IMR-90 (cell line): ENCODE measurements at regions not wholly inside any gene's neighbourhood (a gene's known extent, or its start where the extent isn't known, plus 50 kb on each side); places are given as distances from the start of the nearest gene placed in this dataset.

ENCODE experiments used
- ATAC-seq: fragments of 200-7000 bp; cut with Tn5 transposase; 2 replicates; pipeline ENCODE4 v1.9.1; 2020; ENCODE audit warnings: low read depth, mild to moderate bottlenecking, moderate library complexity
- BruUV-seq: library from RNA; stranded (reverse); fragments of 400-500 nt; replicated peaks from 2 replicates; lab custom pipeline; 2021; lab: Mats Ljungman, UMichigan
- CTCF ChIA-PET: fragments of 300-600 bp; formaldehyde crosslinking; extraction: SDS; loops from one replicate; lab custom pipeline; 2021; ENCODE audit warnings: antibody characterized with exemption; lab: Yijun Ruan, JAX
- POLR2A ChIA-PET: fragments of 300-600 bp; sonication (Branson Sonifier 250); formaldehyde crosslinking; loops from one replicate; lab custom pipeline; 2022; ENCODE audit warnings: antibody characterized with exemption; ENCODE audit not compliant: unreplicated experiment; lab: Charles Lee
- DNase-seq: peaks from one replicate; pipeline ENCODE4 v3.0.0; 2013
- H2AFZ ChIP-seq: replicated peaks from 2 replicates; pipeline ENCODE3; 2013; ENCODE audit warnings: low read length, mild to moderate bottlenecking; ENCODE audit not compliant: poor library complexity
- H2AK5ac ChIP-seq: 2 replicates; pipeline ENCODE4 v1.6.1; 2013; ENCODE audit warnings: low read depth, low read length, inconsistent platforms
- H2AK9ac ChIP-seq: replicated peaks from 2 replicates; pipeline ENCODE3; 2013; ENCODE audit warnings: mild to moderate bottlenecking, low read depth, low read length, moderate library complexity; ENCODE audit not compliant: poor library complexity
- H2BK120ac ChIP-seq: 2 replicates; pipeline ENCODE4 v1.6.1; 2013; ENCODE audit warnings: low read depth, low read length, inconsistent platforms
- H2BK15ac ChIP-seq: 3 replicates; pipeline ENCODE4 v1.6.1; 2013; ENCODE audit warnings: low read depth, low read length, inconsistent platforms
- H2BK20ac ChIP-seq: 2 replicates; pipeline ENCODE4 v1.6.1; 2013; ENCODE audit warnings: low read depth, mild to moderate bottlenecking, inconsistent platforms, low read length, moderate library complexity
- H2BK5ac ChIP-seq: 2 replicates; pipeline ENCODE4 v1.6.1; 2013; ENCODE audit warnings: mild to moderate bottlenecking, low read depth, low read length, inconsistent platforms; ENCODE audit not compliant: poor library complexity, severe bottlenecking
- H3K14ac ChIP-seq: replicated peaks from 2 replicates; pipeline ENCODE4 v1.6.1; 2013; ENCODE audit warnings: low read depth, low read length, inconsistent platforms
- H3K18ac ChIP-seq: 2 replicates; pipeline ENCODE4 v1.6.1; 2013; ENCODE audit warnings: low read depth, low read length, control low read depth
- H3K23ac ChIP-seq: 2 replicates; pipeline ENCODE4 v1.6.1; 2013; ENCODE audit warnings: low read depth, low read length, inconsistent platforms
- H3K27ac ChIP-seq: 2 replicates; pipeline ENCODE4 v1.5.1; 2013; ENCODE audit warnings: mild to moderate bottlenecking, control low read depth, low read length; ENCODE audit not compliant: insufficient read depth
- H3K27me3 ChIP-seq: 2 replicates; pipeline ENCODE4 v1.6.1; 2013; ENCODE audit warnings: low read length; ENCODE audit not compliant: control insufficient read depth, insufficient read depth
- H3K36me3 ChIP-seq: 2 replicates; pipeline ENCODE4 v1.6.1; 2013; ENCODE audit warnings: low read length, mixed read lengths; ENCODE audit not compliant: control insufficient read depth, insufficient read depth
- H3K4ac ChIP-seq: 2 replicates; pipeline ENCODE4 v1.6.1; 2013; ENCODE audit warnings: low read depth, low read length, inconsistent platforms
- H3K4me1 ChIP-seq: 2 replicates; pipeline ENCODE4 v1.6.1; 2013; ENCODE audit warnings: low read length, mixed read lengths; ENCODE audit not compliant: control insufficient read depth, insufficient read depth
- H3K4me2 ChIP-seq: 2 replicates; pipeline ENCODE4 v1.6.1; 2013; ENCODE audit warnings: low read depth, mild to moderate bottlenecking, control low read depth, low read length, moderate library complexity
- H3K4me3 ChIP-seq: 2 replicates; pipeline ENCODE4 v1.5.1; 2013; ENCODE audit warnings: low read depth, mild to moderate bottlenecking, control low read depth, low read length, moderate library complexity; ENCODE audit not compliant: insufficient read depth
- H3K56ac ChIP-seq: 2 replicates; pipeline ENCODE4 v1.6.1; 2013; ENCODE audit warnings: low read length, inconsistent platforms; ENCODE audit not compliant: insufficient read depth; ENCODE audit errors: extremely low read depth
- H3K79me1 ChIP-seq, 2 experiments: 2 replicates each; pipeline ENCODE4 v1.6.1; 2013; ENCODE audit warnings: low read length in 2 of 2, inconsistent platforms in 1 of 2, low read depth in 1 of 2
- H3K9ac ChIP-seq: 2 replicates; pipeline ENCODE4 v1.6.1; 2013; ENCODE audit warnings: low read depth, low read length, control low read depth
- H3K9me1 ChIP-seq: 2 replicates; pipeline ENCODE4 v1.6.1; 2013; ENCODE audit warnings: low read length, inconsistent platforms; ENCODE audit not compliant: insufficient read depth
- H3K9me3 ChIP-seq: 2 replicates; pipeline ENCODE4 v1.6.1; 2013; ENCODE audit warnings: low read length; ENCODE audit not compliant: control insufficient read depth, insufficient read depth
- H4K20me1 ChIP-seq: 2 replicates; pipeline ENCODE4 v1.6.1; 2013; ENCODE audit warnings: low read length, inconsistent platforms; ENCODE audit not compliant: insufficient read depth
- H4K5ac ChIP-seq: 2 replicates; pipeline ENCODE4 v1.6.1; 2013; ENCODE audit warnings: mild to moderate bottlenecking, low read depth, low read length, control low read depth
- H4K8ac ChIP-seq, 2 experiments: 2 replicates each; pipeline ENCODE4 v1.6.1; 2013; ENCODE audit warnings: low read depth in 2 of 2, low read length in 2 of 2, control low read depth in 1 of 2, inconsistent platforms in 1 of 2
- H4K91ac ChIP-seq: 2 replicates; pipeline ENCODE4 v1.6.1; 2013; ENCODE audit warnings: low read depth, low read length, inconsistent platforms; ENCODE audit not compliant: insufficient read depth
- CEBPB ChIP-seq: IDR thresholded peaks from 2 replicates; pipeline ENCODE4 v1.6.1; 2012; ENCODE audit warnings: low read depth, low read length, improper control_type of control experiment
- CHD1 ChIP-seq: IDR thresholded peaks from 2 replicates; pipeline ENCODE4 v1.6.1; 2012; ENCODE audit warnings: low read depth, low read length, improper control_type of control experiment
- ELK1 ChIP-seq: fragments of 150-350 bp; IDR thresholded peaks from 2 replicates; pipeline ENCODE4 v1.6.1; 2016; ENCODE audit warnings: low read depth, mild to moderate bottlenecking, low read length, moderate library complexity, borderline replicate concordance
- MAZ ChIP-seq: IDR thresholded peaks from 2 replicates; pipeline ENCODE4 v1.6.1; 2012; ENCODE audit warnings: low read depth, mild to moderate bottlenecking, low read length, improper control_type of control experiment, moderate library complexity, borderline replicate concordance
- MXI1 ChIP-seq: IDR thresholded peaks from 2 replicates; pipeline ENCODE4 v1.6.1; 2012; ENCODE audit warnings: low read depth, mild to moderate bottlenecking, low read length, moderate library complexity, borderline replicate concordance
- NFE2L2 ChIP-seq: fragments of 150-350 bp; IDR thresholded peaks from 2 replicates; pipeline ENCODE4 v1.6.1; 2016; ENCODE audit warnings: low read depth, mild to moderate bottlenecking, low read length
- POLR2A ChIP-seq: IDR thresholded peaks from 2 replicates; pipeline ENCODE4 v1.6.1; 2012; ENCODE audit warnings: mild to moderate bottlenecking, low read depth, low read length
- RCOR1 ChIP-seq: IDR thresholded peaks from 2 replicates; pipeline ENCODE4 v1.6.1; 2012; ENCODE audit warnings: mild to moderate bottlenecking, low read length, improper control_type of control experiment; ENCODE audit not compliant: insufficient replicate concordance
- RFX5 ChIP-seq: IDR thresholded peaks from 2 replicates; pipeline ENCODE4 v1.8.0; 2012; ENCODE audit warnings: low read depth, mild to moderate bottlenecking, low read length, moderate library complexity
- SMC3 ChIP-seq: fragments of 150-350 bp; IDR thresholded peaks from 2 replicates; pipeline ENCODE4 v1.6.1; 2016; ENCODE audit warnings: low read depth, mild to moderate bottlenecking, antibody characterized with exemption, low read length, moderate library complexity
- WGBS, 2 experiments: methylation state at CpG; one replicate each; pipeline versions ENCODE4 v1.1.5 to v1.1.7; 2013; ENCODE audit warnings: missing lambda C conversion rate in 2 of 2; ENCODE audit not compliant: insufficient read length in 1 of 2; ENCODE audit errors: extremely low coverage in 2 of 2; 5-methylcytosine and 5-hydroxymethylcytosine counted together
- dilution Hi-C: fragments of 300-500 bp; cut with HindIII; formaldehyde crosslinking; loops from one replicate; pipeline ENCODE4 v1.14.3; 2018; ENCODE audit warnings: low sequenced_read_pairs; ENCODE audit not compliant: unreplicated experiment
- in situ Hi-C: fragments of 300-500 bp; cut with MboI; formaldehyde crosslinking; loops from 3 replicates; pipeline ENCODE4 v1.14.3; 2019; ENCODE audit warnings: low sequenced_read_pairs, inconsistent platforms, mixed read lengths
- intact Hi-C: fragments of 100-400 bp; cut with micrococcal nuclease; formaldehyde crosslinking; loops from 2 replicates; pipeline ENCODE4 v1.10.0; 2022
- TF ChIP-seq, protein P1 (sequence below): conservative IDR thresholded peaks from 2 replicates; pipeline ENCODE4 v1.5.1; 2012; ENCODE audit warnings: mild to moderate bottlenecking, low read depth, low read length, improper control_type of control experiment

DNA sequence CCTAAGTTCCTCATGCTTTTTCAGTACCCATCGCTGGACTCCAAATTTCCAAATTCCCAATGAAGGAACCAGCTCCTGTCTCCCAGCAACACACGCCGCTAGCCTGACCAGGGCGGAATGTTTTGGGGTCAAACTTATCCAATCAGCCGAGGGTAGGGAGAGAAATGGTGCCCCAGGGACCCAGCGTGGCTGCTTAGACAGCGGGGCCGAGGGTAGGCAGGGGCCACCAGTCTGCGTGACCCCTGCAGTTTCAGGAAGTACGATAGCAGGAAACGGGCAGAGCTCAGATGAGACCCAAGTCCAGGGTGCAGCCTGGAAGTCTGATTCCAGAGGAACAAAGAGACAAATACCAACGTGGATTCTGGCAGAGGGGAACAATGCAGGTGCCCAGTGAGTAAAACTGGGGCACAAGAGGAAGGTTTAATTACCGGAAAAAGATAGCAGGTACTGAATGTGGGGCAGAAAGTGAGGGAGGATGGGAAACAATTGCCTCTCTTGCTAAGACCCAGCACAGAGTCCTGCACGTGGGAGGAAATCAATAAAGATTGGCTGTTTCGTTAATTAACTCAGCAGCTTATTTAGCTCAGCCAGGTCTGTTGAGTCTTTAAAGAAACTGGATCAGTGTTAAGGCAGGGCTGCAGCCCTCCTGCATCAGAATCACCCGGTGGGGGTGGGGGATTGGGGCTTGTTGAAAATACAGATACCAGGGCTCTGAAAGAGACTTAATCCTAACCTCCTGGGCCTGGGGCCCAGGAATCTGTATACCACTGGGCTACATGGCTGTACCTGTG, 50.4 kb upstream of the NFE2L3 start:
- Histone ChIP-seq H3K4ac (no peak overlapping the region), H2AK5ac (no peak overlapping the region), H2BK15ac (no peak overlapping the region), H4K5ac (no peak overlapping the region), H3K23ac (no peak overlapping the region), H3K4me1 (no peaks in the 10 kb centered on the region), H4K91ac (no peak overlapping the region), H2BK120ac (no peak overlapping the region), H3K27ac (no peak overlapping the region), H3K36me3 (no peaks in the 10 kb centered on the region), H2AFZ (no peak overlapping the region), H3K9me1 (no peaks in the 10 kb centered on the region), H3K9ac (no peak overlapping the region), H3K4me3 (no peak overlapping the region), H3K9me3 (no peaks in the 10 kb centered on the region), H2BK20ac (no peak overlapping the region), H3K56ac (no peak overlapping the region), H3K4me2 (no peak overlapping the region), H2BK5ac (no peak overlapping the region), H3K27me3 (peaks cover 3% of the 10 kb centered on the region; the same call in 1 of the 2 replicates), H3K79me1 (no peaks in the 10 kb centered on the region), H3K14ac (no peak overlapping the region), H4K20me1 (no peaks in the 10 kb centered on the region), H2AK9ac (no peak overlapping the region), H3K18ac (no peak overlapping the region), H4K8ac (no peak overlapping the region)
- CTCF ChIA-PET, result no interaction called here
- BruUV-seq, result no TSS peak
- WGBS, 2 experiments, result no CpG with 5 or more reads among the region's 16 CpGs
- DNase-seq, result no peak
- POLR2A ChIA-PET, result no interaction called here
- ATAC-seq, result no peak
- dilution Hi-C loops (no loop called here), in situ Hi-C loops (no loop called here), intact Hi-C loops (no loop called here)
- no peak for TF ChIP-seq ELK1
- no peak for TF ChIP-seq RCOR1
- no peak for TF ChIP-seq POLR2A
- TF ChIP-seq MXI1, result no peak
- no peak for TF ChIP-seq SMC3
- no peak for TF ChIP-seq CEBPB
- TF ChIP-seq RFX5, result no peak
- TF ChIP-seq, protein P1, sequence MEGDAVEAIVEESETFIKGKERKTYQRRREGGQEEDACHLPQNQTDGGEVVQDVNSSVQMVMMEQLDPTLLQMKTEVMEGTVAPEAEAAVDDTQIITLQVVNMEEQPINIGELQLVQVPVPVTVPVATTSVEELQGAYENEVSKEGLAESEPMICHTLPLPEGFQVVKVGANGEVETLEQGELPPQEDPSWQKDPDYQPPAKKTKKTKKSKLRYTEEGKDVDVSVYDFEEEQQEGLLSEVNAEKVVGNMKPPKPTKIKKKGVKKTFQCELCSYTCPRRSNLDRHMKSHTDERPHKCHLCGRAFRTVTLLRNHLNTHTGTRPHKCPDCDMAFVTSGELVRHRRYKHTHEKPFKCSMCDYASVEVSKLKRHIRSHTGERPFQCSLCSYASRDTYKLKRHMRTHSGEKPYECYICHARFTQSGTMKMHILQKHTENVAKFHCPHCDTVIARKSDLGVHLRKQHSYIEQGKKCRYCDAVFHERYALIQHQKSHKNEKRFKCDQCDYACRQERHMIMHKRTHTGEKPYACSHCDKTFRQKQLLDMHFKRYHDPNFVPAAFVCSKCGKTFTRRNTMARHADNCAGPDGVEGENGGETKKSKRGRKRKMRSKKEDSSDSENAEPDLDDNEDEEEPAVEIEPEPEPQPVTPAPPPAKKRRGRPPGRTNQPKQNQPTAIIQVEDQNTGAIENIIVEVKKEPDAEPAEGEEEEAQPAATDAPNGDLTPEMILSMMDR, result no peak
- no peak for TF ChIP-seq MAZ
- no peak for TF ChIP-seq NFE2L2
- TF ChIP-seq CHD1, result no peak
